Kidney tubule cell (primary cell): ENCODE measurements at regions not wholly inside any gene's neighbourhood (a gene's known extent, or its start where the extent isn't known, plus 50 kb on each side); places are given as distances from the start of the nearest gene placed in this dataset.

Experiments
- DNase-seq: peaks from one replicate; pipeline ENCODE4 v3.0.0-alpha.2; 2018; ENCODE audit warnings: low spot score

DNA sequence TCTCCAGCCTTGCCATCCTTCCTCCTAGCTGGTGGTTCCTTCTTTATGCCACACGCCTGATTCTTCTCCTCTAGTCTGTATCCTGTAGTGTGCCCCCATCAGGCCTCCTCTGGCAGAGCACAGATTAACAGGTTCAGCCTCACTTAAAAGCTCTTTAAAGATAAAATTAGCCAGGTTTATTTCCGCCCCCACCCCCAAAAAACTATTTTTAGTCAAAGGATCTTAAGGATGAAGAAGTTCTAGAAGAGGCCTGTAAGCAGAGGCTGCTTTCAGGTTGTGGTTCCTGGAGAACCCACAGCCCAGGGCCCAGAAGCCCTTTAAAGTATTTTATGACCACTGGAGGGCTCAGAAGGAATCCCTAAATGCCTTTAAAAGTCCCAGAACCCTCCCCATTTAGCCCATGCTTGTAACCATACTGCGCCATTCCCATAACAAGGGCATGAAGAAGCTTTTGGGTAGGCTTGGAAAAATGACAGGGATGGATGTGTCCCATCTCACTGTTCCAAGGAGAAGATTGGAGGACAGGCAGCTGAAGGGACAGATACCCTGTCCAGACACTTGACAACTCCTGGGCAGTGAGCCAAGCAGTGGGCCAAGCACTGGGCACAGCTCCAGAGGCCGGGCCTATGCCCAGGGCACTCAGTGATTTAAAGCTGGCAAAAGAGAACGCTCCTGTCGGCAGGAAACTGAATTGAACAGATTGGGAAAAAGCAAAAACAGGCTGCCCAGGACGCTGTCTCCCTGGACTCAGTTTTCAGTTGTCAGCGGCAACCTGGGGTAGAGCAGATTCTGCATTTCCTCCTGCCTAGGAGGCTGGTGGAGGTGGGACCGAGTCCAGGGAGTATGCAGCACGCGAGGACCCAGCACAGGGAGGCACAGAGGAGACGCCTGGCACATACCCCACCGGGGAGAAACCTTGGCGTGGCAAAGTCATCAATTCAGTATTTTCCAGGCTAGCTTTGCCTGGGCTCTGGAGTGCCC, 106.3 kb upstream of the SSBP2 start:
- DNase-seq, result peak; percentile 75

DNA sequence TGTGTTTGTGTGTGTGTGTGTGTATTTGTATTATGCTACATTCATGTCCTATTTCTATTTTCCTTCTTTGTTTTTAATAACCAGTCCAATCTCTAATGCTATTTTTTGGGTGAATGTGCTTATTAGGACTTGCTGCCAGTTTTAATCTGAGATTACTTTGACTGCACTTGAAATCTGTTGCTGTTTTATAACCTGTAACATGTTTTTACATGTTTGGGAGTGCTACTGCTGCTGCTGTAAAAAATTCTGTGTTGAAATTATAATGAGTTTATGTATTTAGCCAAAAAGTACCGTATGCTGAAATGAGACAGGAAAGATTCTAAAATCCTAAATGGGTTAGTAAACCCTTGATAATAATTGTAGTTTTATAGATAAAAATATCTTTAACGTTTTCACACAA, 104.7 kb upstream of the SSBP2 start:
- DNase-seq, result no peak

DNA sequence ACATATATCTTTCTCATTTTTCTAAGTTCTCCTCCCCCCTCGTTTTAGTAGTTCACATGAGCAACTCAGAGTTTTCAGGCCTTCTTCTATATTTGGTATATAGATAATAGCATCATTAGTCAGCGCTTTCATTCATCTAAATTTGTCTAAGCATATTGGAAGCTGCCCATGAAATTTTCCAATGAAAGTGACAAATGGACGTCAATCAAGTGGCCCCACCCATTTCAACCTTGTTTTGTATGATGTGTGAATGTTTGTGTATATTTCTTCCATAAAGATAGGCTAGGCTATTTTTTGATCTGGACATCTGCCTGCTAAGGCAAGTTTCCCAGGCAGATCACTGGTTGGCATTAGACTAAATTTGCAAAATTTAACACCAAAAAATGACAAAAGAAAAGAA, 104.0 kb upstream of the SSBP2 start:
- no peak for DNase-seq

DNA sequence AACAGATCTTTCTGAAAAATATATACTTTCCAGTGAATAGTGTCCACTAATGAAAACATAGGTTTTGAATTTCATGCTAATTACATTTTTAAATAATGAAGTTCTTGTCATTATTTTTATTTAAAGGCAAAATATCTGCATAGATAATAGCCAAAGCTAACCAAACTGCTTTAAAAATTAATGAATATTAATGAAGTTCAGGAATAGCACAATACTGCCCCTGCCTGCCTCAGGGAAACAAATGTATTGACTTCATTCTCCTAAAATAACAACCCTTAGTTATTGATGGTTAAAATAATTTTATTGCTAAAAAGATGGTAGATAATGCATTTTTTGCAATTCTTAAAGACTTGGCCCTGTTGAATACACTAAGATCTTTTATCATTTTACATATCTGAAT, 103.6 kb upstream of the SSBP2 start:
- DNase-seq, result no peak

DNA sequence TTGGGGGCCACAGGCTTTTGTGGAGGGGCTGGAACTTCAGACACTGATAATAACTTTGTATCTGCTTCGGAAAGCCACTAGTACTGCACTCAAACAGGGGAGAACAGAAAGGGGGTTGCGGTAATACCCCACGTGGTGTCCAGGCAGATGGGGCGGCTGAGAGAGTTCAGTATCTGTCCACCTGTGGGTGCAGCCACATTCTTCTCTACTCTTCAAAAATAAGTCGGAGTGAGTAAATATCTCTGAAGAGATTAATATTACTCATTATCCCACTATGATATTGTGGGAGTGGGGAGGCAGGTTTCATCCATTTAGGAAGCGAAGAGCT, 102.1 kb upstream of the SSBP2 start:
- DNase-seq, result no peak

DNA sequence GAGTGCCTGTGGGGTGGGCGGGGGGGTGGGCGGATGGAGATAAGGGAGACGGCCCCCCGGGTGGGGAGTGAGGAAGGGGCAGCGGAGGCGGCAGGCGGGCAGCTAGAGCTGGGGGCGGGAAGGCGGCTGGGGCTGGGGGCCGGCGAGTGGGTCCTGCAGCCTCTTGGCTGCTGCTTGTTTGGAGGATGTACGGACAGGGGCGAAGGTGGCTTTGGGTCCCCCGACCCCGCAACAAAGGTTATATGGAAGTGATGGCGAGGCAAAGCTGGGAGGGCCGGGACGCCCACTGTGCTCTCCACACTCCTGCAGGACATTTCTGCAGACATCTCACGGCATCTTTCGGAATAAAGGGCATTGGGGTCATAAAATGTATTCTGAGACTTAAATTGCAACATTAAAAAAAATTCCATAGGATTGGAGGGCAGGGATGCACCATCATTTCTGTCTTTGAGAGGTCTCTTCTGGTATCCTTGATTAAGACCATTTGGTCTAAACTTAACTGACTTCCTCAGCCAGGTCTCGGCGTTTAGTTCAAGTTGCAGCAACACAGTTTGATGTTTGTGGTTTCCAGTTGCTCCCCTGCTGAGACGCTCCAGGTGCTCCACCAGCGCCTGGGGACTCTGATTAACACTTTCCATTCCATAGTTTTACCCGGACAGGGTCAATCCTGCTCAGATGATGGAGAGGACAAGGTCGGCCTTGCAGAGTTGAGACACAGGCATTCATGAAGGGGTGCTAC, 101.6 kb upstream of the SSBP2 start:
- DNase-seq, result peak; percentile 44

DNA sequence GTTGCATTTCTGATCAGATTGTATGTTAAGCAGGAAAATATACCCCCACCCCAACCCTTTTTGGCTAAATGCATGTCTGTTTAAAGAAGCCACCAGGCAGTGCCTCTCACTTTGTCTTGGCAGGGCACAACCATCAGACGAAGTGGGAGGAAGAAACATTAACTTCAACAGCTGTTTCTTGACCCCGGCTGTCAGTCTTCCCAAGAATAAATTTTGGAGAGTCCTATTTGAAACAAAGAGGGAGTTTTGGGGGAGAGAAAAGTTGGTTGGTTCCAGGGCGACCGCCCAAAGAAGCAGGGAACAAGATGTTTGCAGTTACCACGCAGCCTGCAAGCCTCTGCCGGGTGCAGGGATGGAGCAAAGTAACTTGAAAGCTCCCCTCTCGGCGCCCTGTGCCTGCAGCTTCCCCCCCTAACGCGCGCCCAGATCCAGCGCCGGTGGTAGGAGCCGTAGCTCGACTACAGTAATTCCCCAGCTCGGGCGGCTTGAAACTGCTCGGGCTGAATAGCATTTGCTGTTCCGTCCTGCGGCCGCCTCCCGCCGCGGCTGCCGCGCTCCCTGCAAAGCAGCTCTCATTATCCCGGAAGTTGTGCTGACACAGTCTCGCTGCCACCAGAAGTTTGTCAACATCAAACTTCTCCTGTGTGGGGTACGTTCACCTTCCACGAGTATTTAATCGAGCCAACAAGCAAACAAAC, 100.7 kb upstream of the SSBP2 start:
- peak; percentile 94 for DNase-seq

DNA sequence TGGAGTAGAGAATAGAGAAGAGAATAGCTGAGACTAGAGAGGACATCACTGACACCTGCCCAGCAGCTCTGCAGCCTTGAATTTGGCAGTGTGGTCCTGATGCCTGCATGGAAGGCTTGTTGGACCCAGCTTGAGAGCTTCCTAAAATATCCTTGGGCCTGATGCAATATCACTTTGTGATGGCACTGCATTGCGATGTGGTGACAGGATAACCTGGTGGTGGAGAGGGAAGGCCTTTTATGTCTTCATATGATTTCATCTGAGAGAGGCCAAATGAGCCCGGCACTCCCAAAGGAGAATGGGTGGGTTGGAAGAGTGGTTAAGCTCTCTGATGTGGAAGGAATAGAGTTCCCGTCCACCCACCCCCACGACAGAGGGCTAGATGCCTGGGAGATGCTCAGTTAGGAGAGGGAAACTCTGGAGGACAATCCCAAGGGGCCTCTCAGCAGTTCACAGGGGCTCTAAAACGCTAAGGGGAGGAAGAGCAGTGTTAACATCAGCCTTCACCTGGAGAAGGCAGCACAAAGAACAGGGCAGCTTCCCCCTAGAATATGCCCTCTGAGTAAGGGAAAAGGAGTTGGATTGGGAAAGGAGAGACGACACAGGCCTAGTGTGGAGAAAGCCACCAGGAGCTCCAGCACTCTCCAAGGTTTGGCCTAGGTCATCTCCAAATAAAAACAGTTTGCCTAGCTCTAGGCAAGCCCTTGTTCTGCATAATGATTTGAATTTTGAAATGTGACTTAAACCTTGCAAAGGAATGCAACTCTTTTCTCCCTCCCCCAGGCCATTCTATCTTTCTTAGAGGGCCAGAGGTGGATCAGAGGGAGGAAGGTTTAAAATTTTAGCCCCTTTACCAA, 99.8 kb upstream of the SSBP2 start:
- no peak for DNase-seq

DNA sequence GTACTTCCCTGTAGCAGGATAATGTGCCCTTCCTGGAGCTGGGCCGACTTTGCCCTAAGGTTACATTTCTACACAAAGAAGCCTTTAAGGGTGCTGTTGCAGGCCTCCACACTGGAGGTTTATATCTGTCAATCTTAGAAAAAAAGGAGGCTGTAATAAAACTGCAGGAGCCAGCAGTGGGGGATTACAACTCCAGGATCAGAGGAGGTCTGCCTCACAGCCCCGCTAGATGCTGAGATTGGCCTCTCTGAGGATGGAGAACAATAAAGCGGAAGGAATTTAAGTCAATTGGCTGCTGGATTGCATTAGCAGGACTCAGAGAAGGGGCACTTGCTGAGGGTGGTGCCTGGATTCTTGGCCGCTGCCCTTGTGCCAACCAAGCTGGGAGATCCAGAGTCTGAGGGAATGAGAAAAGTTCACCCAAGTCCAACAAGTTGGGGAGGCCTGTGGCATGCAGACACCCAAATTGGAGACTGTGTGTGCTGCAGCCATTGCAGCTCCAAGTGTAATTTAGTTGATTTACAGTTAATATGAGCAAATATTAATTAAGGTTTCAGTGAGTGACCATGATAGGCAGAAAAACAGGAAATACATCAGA, 99.0 kb upstream of the SSBP2 start:
- DNase-seq, result no peak

DNA sequence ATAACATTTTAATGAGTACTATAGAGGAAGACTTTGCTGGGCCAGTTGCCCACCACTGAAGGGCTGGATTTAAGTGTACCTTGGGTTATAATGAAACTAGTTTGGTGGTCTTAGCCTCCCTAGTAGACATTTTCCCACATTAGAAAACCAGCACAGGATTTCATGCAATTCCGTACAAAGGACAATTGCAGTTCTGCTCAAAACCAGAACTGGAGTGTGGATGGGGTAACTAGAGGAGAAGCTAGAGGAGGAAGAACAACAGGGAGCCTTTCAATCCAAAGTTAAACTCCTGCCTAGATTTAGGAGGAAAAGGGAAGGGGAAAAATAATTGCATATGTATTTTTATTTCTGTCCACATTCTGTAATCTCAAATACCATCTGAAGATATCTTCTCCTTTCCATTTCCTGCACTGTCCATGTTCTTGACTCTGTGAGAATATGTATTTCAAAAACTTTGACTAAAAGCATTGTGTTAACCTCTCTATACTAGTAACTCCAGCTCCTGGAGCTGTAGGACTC, 97.5 kb upstream of the SSBP2 start:
- no peak for DNase-seq

DNA sequence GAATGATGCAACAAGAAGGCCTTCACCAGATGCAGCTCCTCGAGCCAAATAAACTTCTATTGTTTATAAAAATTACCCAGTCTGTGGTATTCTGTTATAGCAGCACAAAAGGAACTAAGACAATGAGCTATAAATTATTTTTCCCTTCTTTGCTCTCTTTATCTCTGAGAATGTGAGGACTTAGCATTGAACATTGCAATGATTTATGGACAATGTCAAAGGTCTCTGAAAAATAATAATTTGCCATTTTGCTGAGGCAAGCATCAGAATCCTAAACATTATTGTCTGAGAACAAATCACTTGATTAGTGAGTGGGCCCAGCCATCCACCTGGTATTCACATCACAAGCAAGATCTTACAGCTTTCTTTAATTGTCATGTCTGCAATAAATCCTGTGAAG, 95.4 kb upstream of the SSBP2 start:
- DNase-seq, result no peak

DNA sequence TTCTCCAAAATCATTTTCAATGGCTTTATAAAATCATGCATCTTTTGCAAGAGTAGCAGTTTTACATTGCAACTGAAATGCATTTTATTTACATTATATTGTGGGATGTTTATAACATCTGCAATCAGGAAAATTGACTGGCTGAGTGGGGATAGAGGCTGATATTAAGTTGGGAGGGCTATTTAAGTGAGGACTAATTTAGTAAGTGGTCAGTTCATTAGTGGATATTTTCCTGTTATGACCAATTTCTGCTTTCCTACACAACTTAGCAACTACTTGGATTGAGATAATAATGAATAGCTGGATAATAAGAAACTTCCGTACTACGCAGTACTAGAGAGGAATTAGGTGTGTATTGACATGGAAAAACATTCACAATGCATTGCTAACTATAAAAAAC, 92.9 kb upstream of the SSBP2 start:
- DNase-seq, result no peak

DNA sequence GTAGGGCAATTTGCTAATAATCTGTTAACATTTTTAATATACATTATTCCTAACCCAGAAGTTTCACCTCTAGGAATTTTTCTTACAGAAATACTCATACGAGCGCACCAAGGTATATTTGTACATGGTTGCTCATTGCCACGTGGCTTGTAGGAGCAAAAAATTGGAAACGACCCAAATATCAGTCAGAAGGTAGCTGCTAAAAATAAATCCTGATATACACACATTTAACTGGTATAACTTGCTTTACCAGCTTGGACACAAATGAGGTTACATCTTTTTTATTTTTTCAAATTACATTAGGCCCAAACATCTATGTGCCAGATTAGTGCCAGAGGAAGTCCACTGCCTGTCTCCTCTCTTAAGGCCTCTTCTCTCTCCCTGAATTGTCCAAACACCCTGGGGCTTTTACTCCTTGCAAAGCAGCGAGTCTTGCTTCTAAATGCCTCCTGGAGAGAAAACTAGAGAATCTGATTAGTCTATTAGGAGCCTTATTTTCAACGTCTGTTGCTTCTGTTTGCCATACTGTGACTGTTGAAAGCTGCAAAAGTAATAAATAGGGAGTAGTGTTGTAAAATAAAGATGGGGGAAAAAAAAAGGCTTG, 92.0 kb upstream of the SSBP2 start:
- peak; percentile 33 for DNase-seq

DNA sequence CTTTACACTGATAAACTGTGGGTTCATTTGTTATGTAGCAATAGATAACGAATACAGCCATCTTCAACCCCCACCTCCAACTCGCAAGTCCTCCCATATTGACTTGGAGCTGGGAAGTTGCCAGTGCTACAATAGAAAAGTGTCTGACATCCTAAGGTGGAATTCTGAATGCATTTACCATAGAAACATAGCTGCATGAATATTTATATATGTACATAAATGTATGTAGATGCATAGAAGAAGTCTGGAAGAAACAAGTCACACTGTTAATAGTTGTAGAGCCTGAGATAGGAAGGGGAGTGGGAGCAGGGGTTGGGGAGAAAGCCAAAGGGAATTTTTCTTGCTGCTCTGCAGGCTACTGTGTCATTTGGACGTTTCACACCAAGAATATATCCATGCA, 88.1 kb upstream of the SSBP2 start:
- no peak for DNase-seq

DNA sequence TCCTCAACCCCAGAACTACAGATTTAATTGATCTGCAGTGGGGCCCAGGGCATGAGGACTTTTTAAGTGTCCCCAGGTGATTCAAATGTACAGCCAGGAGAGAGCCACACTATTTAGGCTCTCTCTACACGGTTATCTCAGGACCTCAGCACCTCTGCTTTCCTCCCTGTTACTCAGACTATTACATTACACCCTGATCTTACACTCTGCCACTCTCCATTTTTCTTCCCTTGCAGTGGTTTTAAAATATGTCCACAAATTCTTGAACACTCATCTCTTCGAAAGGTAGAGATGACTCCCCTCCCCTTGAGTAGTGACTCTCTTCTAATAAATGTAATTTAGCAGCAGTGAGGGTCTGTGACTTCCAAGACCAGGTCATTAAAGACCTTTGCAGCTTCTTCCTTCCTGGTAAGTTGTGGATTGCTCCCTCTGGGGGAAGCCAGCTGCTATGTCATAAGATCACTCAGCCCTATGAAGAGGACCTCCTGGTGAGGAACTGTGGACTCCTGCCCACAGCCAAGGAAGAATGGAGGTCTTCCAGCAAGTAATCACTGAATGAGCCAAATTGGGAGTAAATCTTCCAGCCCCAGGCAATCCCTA, 87.5 kb upstream of the SSBP2 start:
- peak; percentile 36 for DNase-seq

DNA sequence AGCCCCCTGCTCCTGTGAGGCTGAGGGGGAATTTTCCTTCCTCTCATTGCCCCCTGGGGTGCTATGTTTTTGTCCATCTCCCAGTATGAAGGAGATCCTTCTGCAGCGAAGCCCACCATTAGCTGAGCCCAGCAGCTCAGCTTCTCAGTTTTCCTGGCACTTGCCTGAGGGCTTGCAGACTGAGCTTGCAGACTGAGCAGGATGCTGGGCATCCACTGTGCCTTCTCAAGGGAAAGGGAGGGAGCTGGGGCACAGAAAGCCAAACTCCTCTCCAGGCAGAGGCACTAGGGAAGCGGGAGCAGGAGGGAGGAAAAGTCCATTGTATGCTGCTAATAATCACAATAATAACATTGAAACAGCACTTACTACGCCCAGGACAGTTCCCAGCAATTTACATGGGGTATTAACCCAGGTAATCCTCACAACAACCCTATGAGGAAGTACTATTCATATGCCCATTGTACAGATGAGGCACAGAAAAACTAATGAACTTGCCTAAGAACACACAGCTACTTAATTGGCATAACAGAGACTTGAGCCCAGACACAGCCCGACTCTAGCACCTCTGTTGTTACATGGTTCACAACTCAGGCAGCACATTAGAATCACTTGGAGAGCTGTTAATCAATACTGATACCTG, 86.9 kb upstream of the SSBP2 start:
- no peak for DNase-seq

DNA sequence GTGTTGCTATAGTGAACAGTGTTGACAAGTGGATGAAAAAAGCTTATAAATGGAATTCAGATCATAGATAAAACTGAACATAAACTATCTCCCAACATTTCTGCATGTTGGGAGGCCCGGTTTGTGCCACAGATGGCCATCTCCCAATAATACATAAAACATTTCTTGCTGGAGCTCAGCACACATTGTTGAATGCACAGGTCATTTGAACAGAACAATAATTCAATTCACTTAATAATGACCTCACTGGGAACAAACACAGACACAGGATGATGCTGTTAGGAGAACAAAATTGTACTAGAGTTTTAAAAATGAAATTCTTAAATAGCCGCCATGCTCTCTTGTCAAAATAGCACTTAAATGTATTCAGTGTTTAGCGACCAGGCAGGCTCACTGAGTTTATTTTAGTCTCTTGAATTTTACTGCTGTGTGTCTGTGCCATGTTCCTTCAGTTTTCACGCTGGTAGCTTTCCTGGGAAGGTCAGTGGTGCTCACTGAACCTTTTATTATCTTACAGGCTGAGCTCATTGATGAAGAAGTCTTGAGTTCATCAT, 85.0 kb upstream of the SSBP2 start:
- DNase-seq, result peak; percentile 53

DNA sequence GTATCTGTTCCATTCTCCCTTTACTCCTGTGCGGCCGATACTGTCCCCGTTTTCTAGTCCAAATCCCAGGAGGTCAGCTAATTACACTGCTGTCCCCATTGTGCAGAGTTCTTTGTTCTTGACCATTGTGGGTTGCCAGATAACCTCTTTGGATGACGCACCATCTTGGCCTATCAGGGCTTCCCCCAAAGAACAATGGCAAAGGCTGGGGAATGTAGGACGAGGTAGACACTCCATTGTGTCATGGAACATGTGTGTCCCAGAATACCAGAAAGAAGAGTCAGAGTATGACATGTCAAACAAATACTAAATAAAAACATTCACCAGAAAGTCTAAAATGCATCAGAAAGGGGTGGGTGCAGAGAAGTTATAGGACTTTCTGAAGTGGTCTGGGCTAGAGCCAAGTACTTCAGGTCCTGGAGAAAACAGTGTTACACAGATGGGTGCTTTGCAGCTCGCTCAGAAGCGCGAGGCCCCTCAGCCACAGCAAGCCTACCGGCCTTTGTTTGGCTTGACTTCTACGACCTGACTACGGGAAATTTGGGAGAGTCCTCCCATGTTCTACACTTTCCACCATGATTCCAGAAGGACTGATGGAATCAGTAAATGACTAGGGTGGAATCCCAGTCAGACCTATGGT, 83.2 kb upstream of the SSBP2 start:
- no peak for DNase-seq

DNA sequence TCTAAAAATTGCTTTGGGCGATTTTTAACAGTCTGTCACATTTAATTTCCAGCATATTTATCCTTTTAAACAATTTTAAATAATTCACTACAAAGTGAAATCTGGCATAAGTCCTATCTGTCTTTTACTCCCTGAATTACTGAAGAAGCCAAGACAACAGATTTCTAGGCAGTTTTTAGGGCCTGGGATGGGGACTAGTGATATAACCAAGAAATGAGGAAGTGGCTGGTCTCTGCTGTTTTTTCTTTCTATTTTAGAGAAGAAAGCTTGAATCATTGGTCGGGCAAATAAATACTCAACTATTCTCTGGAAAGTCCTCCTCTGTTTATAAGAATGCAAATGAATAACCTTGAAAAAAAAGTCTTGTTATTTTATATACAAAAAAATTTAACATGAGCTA, 79.7 kb upstream of the SSBP2 start:
- DNase-seq, result no peak
